Small intestine (tissue), 7 donors: ENCODE measurements at regions not wholly inside any gene's neighbourhood (a gene's known extent, or its start where the extent isn't known, plus 50 kb on each side); places are given as distances from the start of the nearest gene placed in this dataset.
"Not testable (repeated sequence)": the region's sequence is repeated elsewhere in the genome, so short reads cannot be mapped to it uniquely, and the experiment has no call there.

Experiments
- DNase-seq, 2 donors: peaks; one replicate each; pipeline versions ENCODE4 v3.0.0 to v3.0.0-alpha.2; 2013
- FAIRE-seq: peaks from 2 replicates; lab custom pipeline; 2012; peaks lifted over from hg19 to GRCh38; lab: Jason Lieb, UNC
- H3K27ac ChIP-seq, 3 donors: one replicate each; pipeline ENCODE4 v1.5.1; 2013; ENCODE audit warnings: low read length in 2 of 3, mild to moderate bottlenecking in 2 of 3, control low read depth in 1 of 3, inconsistent platforms in 1 of 3, low read depth in 1 of 3, moderate library complexity in 1 of 3
- H3K27me3 ChIP-seq, 3 donors: one replicate each; pipeline ENCODE4 v1.6.1; 2013; ENCODE audit warnings: low read length in 3 of 3, inconsistent platforms in 1 of 3; ENCODE audit not compliant: control insufficient read depth in 3 of 3, insufficient read depth in 3 of 3
- H3K36me3 ChIP-seq, 3 donors: one replicate each; pipeline ENCODE4 v1.6.1; 2013; ENCODE audit warnings: low read length in 3 of 3, inconsistent platforms in 1 of 3, low read depth in 1 of 3, mild to moderate bottlenecking in 1 of 3, moderate library complexity in 1 of 3; ENCODE audit not compliant: control insufficient read depth in 3 of 3, insufficient read depth in 2 of 3
- H3K4me1 ChIP-seq, 3 donors: one replicate each; pipeline ENCODE4 v1.6.1; 2013; ENCODE audit warnings: low read length in 2 of 3, inconsistent platforms in 1 of 3, low read depth in 1 of 3, mild to moderate bottlenecking in 1 of 3, moderate library complexity in 1 of 3; ENCODE audit not compliant: control insufficient read depth in 3 of 3, insufficient read depth in 2 of 3
- H3K4me3 ChIP-seq, 3 donors: one replicate each; pipeline ENCODE4 v1.5.1; 2013; ENCODE audit warnings: low read length in 3 of 3, control low read depth in 1 of 3, inconsistent platforms in 1 of 3, low read depth in 1 of 3, mild to moderate bottlenecking in 1 of 3, moderate library complexity in 1 of 3
- H3K9me3 ChIP-seq, 2 donors: one replicate each; pipeline ENCODE4 v1.6.1; 2013; ENCODE audit warnings: low read depth in 1 of 2, low read length in 1 of 2; ENCODE audit not compliant: control insufficient read depth in 2 of 2, insufficient read depth in 1 of 2
- WGBS, 3 donors: extraction: QIAGEN DNeasy Blood & Tissue Kit; methylation state at CpG; one replicate each; pipeline ENCODE4 v1.1.7; 2013; 5-methylcytosine and 5-hydroxymethylcytosine counted together
- donor health status: healthy with polysubstance abuse.
- donor health status: control.
- donor health status: control.
- donor health status: Bipolar disorder and iron deficiency.
- donor health status: healthy.

DNA sequence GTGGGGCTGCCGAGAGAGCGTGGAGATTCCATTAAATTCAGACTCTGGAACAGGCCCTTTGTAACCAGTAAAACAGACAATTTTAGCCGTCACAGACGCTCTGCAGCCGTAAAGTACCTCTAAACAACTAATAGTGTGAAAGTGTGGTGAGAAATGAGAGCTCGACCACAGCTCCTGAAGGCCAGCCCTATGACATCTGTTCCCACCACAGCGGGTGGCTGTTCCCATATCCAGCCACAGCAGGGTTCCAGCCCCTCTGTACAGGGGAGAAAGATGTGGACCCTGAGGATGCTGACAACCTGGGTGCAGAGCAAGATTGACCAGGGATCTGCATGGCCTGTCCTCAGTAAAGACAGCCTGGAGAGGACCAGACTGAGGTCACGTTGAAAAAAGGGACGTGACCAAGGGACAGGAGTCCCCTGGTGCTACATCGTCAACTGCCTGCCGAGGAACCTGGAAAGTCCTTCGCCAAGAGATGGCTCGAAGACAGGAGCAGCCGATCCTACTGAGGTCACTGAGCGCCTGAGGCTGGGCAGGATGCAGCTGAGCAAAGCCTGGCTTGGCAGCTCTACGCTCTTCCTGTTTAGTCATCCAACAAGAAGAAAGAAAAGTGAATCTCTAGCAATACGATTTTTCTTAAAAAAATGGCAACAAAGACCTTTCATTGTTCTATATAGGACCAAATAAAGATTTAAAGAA is 831.7 kb downstream of the RNF144A start:
- peaks cover 0 to 2% (median 0%) of the 10 kb centered on the region in 3 donors for H3K27me3 ChIP-seq
- FAIRE-seq (no peak), DNase-seq (peak in 1 of 2 donors; percentile 17)
- H3K27ac ChIP-seq: peak overlapping the region in 2 of 3 donors; percentile 30 to 56
- no peaks in the 10 kb centered on the region for H3K36me3 ChIP-seq
- no peaks in the 10 kb centered on the region for H3K4me1 ChIP-seq
- 62 to 85% (median 73%) methylated on average over 17 of the region's 17 CpGs for WGBS, 3 donors
- peak overlapping the region in 1 of 3 donors; percentile 9 for H3K4me3 ChIP-seq
- no peaks in the 10 kb centered on the region for H3K9me3 ChIP-seq

DNA sequence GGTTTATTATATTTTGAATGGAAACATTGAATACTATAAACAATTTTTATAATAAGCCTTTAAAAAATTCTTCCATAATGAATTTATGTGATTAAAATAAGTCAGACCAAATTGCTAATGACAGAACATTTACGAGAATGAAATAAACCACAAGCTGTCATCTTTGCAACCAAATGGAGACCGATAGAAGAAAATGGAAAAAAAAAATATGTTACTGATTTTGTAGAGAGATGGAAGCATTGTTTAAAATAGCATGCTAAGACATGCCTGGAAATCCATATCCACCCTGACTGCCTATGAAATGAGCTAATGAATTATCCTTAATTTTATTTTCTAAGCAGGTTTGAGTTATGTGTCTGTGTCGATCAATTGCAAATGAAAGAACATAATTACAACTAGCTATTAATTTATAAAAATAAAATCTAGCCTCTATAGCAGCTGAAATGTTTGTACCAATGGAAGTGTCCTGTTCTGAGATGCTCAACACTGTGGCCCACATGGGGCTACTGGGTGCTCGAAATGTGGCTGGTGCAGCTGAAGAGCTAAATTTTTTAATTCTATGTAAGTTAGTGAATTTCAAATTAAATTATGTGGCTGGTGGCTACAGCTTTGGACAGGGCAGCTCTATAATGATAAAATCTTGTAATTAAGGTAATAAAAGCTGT is 832.8 kb downstream of the RNF144A start:
- Histone ChIP-seq H3K4me1 (no peaks in the 10 kb centered on the region), H3K36me3 (no peaks in the 10 kb centered on the region), H3K27me3 (peaks cover 0 to 2% (median 0%) of the 10 kb centered on the region in 3 donors), H3K4me3 (no peak overlapping the region), H3K9me3 (peaks cover 0 to 4% of the 10 kb centered on the region in 2 donors), H3K27ac (no peak overlapping the region)
- FAIRE-seq (no peak), DNase-seq (no peak)
- 78 to 83% (median 82%) methylated on average over 4 of the region's 4 CpGs for WGBS, 3 donors

- no peak for FAIRE-seq
- no peaks in the 10 kb centered on the region for H3K4me1 ChIP-seq
- peaks cover 0 to 4% of the 10 kb centered on the region in 2 donors for H3K9me3 ChIP-seq
- H3K27ac ChIP-seq: no peak overlapping the region
- no peak for DNase-seq
- 59 to 92% (median 71%) methylated on average over 1 of the region's 1 CpG for WGBS, 3 donors
- no peaks in the 10 kb centered on the region for H3K36me3 ChIP-seq
- peaks cover 0 to 2% (median 0%) of the 10 kb centered on the region in 3 donors for H3K27me3 ChIP-seq
- H3K4me3 ChIP-seq: no peak overlapping the region
Observed at GRCh38 chr2:7752291-7752690, 835.1 kb downstream of the RNF144A start.

DNA sequence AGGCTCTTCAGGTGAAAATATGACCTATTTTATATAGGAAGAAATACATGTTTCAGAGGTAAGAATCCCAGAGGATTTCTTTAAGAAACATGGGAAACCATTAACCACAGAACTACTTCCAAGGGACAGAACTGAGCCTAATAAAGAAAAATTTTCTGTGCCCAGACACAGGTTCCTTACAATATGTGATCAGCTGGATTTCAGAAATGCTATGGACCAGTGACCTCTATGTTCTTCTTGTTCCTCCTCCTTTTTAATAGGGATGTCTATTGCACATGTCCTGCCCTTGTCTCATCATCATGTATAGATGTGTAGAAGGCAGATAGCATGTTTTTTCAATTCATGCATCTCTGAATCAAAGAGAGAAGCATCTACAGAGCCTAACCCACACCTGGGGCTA is 836.6 kb downstream of the RNF144A start:
- Histone ChIP-seq H3K27ac (no peak overlapping the region), H3K4me1 (no peaks in the 10 kb centered on the region), H3K36me3 (no peaks in the 10 kb centered on the region), H3K4me3 (no peak overlapping the region), H3K27me3 (peaks cover 0 to 2% (median 0%) of the 10 kb centered on the region in 3 donors), H3K9me3 (peaks cover 0 to 4% of the 10 kb centered on the region in 2 donors)
- FAIRE-seq (no peak), DNase-seq (no peak)

GRCh38 chr2:7755879-7756278 is 838.7 kb downstream of the RNF144A start:
- H3K36me3 ChIP-seq: no peaks in the 10 kb centered on the region
- no peak for DNase-seq
- no peaks in the 10 kb centered on the region for H3K27me3 ChIP-seq
- no peak for FAIRE-seq
- H3K4me3 ChIP-seq: no peak overlapping the region
- H3K4me1 ChIP-seq: no peaks in the 10 kb centered on the region
- H3K9me3 ChIP-seq: peaks cover 0 to 4% of the 10 kb centered on the region in 2 donors
- H3K27ac ChIP-seq: no peak overlapping the region
- WGBS, 3 donors: 69 to 83% (median 73%) methylated on average over 5 of the region's 5 CpGs

DNA sequence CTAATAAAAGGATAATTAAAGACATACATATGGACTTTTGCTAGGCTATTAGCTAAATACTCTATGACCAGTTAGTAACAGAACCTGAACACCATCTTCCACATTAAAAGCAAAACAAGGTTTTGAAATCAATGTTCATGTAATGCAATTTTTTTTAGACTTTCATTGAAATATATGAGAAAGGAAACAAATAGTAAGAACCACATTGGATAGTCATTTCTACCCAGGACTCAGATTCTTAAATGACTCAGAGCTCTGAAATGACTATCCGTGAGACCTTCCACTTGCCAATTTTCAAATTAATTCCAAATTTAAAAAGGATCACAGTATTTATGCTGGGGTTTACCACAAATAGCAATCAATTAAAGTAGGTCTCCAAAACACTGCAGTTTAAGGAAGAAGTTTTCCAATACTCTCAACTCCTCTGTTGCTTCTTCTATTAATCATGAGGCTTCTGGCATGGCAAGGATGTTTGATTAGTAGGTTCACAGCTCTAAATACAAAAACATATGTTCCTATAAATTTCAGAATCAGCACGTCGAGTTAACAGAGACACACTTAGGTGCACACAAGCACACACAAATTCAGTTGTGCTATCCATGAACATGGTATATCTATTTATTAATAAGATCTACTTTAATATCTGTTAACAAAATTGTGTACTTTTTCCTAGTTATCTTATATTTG is 841.0 kb downstream of the RNF144A start:
- H3K27me3 ChIP-seq: no peaks in the 10 kb centered on the region
- no peak overlapping the region for H3K4me3 ChIP-seq
- H3K36me3 ChIP-seq: no peaks in the 10 kb centered on the region
- no peak overlapping the region for H3K27ac ChIP-seq
- FAIRE-seq: no peak
- H3K4me1 ChIP-seq: no peaks in the 10 kb centered on the region
- peaks cover 0 to 12% of the 10 kb centered on the region in 2 donors for H3K9me3 ChIP-seq
- DNase-seq: no peak
- WGBS, 3 donors: 75 to 85% (median 84%) methylated on average over 3 of the region's 3 CpGs

- 79 to 88% (median 87%) methylated on average over 3 of the region's 3 CpGs for WGBS, 3 donors
- Histone ChIP-seq H3K27ac (no peak overlapping the region), H3K4me1 (no peaks in the 10 kb centered on the region), H3K36me3 (no peaks in the 10 kb centered on the region), H3K4me3 (no peak overlapping the region), H3K27me3 (no peaks in the 10 kb centered on the region), H3K9me3 (peaks cover 0 to 22% of the 10 kb centered on the region in 2 donors)
- FAIRE-seq (no peak), DNase-seq (no peak)
Observed at GRCh38 chr2:7759898-7760297, 842.7 kb downstream of the RNF144A start.

- DNase-seq, FAIRE-seq, H3K27me3 ChIP-seq, H3K36me3 ChIP-seq, H3K27ac ChIP-seq, H3K4me3 ChIP-seq, H3K4me1 ChIP-seq: not testable (repeated sequence)
- WGBS, 3 donors: 90 to 100% (median 98%) methylated on average over 3 of the region's 3 CpGs
- peaks cover 0 to 22% of the 10 kb centered on the region in 2 donors for H3K9me3 ChIP-seq
Observed at GRCh38 chr2:7763418-7763817, 846.2 kb downstream of the RNF144A start.
